ENCODE measurements at regions not wholly inside any gene's neighbourhood (a gene's known extent, or its start where the extent isn't known, plus 50 kb on each side); places are given as distances from the start of the nearest gene placed in this dataset.

DNA sequence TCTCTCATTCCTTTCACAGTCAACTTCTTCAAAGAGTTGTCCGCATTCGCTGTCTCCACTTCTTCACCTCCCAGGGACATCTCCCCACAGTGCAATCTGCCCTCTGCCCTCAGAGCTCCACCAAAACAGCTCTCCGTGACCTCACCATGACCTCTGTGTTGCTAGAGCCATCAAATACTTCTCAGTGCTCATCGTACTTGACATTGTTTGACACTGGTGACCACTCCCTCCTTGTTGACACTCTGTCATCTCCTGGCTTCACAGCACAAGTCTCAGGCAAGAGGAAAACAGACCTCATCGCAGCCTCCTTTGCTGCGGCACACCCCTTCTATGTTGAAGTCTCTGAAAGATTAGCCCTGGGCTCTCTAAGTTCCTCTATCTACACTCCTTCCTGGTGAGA is 90.5 kb upstream of the CCDC160 start:
- TF ChIP-seq, protein P1, sequence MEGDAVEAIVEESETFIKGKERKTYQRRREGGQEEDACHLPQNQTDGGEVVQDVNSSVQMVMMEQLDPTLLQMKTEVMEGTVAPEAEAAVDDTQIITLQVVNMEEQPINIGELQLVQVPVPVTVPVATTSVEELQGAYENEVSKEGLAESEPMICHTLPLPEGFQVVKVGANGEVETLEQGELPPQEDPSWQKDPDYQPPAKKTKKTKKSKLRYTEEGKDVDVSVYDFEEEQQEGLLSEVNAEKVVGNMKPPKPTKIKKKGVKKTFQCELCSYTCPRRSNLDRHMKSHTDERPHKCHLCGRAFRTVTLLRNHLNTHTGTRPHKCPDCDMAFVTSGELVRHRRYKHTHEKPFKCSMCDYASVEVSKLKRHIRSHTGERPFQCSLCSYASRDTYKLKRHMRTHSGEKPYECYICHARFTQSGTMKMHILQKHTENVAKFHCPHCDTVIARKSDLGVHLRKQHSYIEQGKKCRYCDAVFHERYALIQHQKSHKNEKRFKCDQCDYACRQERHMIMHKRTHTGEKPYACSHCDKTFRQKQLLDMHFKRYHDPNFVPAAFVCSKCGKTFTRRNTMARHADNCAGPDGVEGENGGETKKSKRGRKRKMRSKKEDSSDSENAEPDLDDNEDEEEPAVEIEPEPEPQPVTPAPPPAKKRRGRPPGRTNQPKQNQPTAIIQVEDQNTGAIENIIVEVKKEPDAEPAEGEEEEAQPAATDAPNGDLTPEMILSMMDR (IDR thresholded peaks at IDR 0.05), result no peak
- TF ChIP-seq POLR2A (IDR thresholded peaks at IDR 0.05) (no peak), POLR2AphosphoS5 (IDR thresholded peaks at IDR 0.05) (no peak)
